ENCODE measurements at regions not wholly inside any gene's neighbourhood (a gene's known extent, or its start where the extent isn't known, plus 50 kb on each side); places are given as distances from the start of the nearest gene placed in this dataset.

GRCh38 chr5:56291661-56292374 is 58.7 kb upstream of the ANKRD55 start:
- H3K9me3 Mint-ChIP-seq = no peaks in the 10 kb centered on the region
- CTCF ChIA-PET = interaction anchor here (0.6 kb wide), 1 partner anchor 20 kb away, joined by 3 read pairs; no protein-coding TSS in a partner anchor
- H3K27me3 Mint-ChIP-seq = no peaks in the 10 kb centered on the region
- no peak overlapping the region for H3K4me3 Mint-ChIP-seq
- no peak for TF ChIP-seq CTCF (IDR thresholded peaks at IDR 0.05)
- POLR2A ChIA-PET = no interaction called here
- DNase-seq (no peak), ATAC-seq (ENCODE audit: low read depth) (no peak)
- peaks cover 7% of the 10 kb centered on the region for H3K4me1 Mint-ChIP-seq
- intact Hi-C loops (cut with micrococcal nuclease) = no loop called here
- H3K27ac Mint-ChIP-seq = no peak overlapping the region
- H3K36me3 Mint-ChIP-seq (ENCODE audit: low read depth) = no peaks in the 10 kb centered on the region

GRCh38 chr5:56291079-56291643 is 58.0 kb upstream of the ANKRD55 start:
- H3K27ac Mint-ChIP-seq = no peak overlapping the region
- POLR2A ChIA-PET = no interaction called here
- ATAC-seq (ENCODE audit: low read depth) (no peak), DNase-seq (no peak)
- CTCF ChIA-PET = interaction anchor here (0.6 kb wide), 1 partner anchor 19 kb away, joined by 3 read pairs; no protein-coding TSS in a partner anchor
- H3K36me3 Mint-ChIP-seq (ENCODE audit: low read depth) = no peaks in the 10 kb centered on the region
- no peak for TF ChIP-seq CTCF (IDR thresholded peaks at IDR 0.05)
- intact Hi-C loops (cut with micrococcal nuclease) = no loop called here
- H3K4me1 Mint-ChIP-seq = peaks cover 7% of the 10 kb centered on the region
- no peak overlapping the region for H3K4me3 Mint-ChIP-seq
- no peaks in the 10 kb centered on the region for H3K27me3 Mint-ChIP-seq
- no peaks in the 10 kb centered on the region for H3K9me3 Mint-ChIP-seq

- DNase-seq (no peak), ATAC-seq (ENCODE audit: low read depth) (no peak)
- H3K4me3 Mint-ChIP-seq = no peak overlapping the region
- POLR2A ChIA-PET = no interaction called here
- H3K27ac Mint-ChIP-seq = no peak overlapping the region
- no peaks in the 10 kb centered on the region for H3K36me3 Mint-ChIP-seq (ENCODE audit: low read depth)
- CTCF ChIA-PET = interaction anchor here (1.0 kb wide), 1 partner anchor 548 kb away, joined by 3 read pairs; no protein-coding TSS in a partner anchor
- no peaks in the 10 kb centered on the region for H3K27me3 Mint-ChIP-seq
- H3K9me3 Mint-ChIP-seq = no peaks in the 10 kb centered on the region
- peaks cover 7% of the 10 kb centered on the region for H3K4me1 Mint-ChIP-seq
- TF ChIP-seq CTCF (IDR thresholded peaks at IDR 0.05) = no peak
- intact Hi-C loops (cut with micrococcal nuclease) = no loop called here
Observed at GRCh38 chr5:56290378-56291078, 57.4 kb upstream of the ANKRD55 start.

- intact Hi-C loops (cut with micrococcal nuclease) = no loop called here
- ChIA-PET CTCF (interaction anchor here (1.0 kb wide), 1 partner anchor 549 kb away, joined by 3 read pairs; no protein-coding TSS in a partner anchor), POLR2A (interaction anchor here (0.5 to 0.6 kb wide), 2 partner anchors 295 to 609 kb away, joined by 3 read pairs; no protein-coding TSS in a partner anchor)
- Mint-ChIP-seq H3K36me3 (ENCODE audit: low read depth) (no peaks in the 10 kb centered on the region), H3K27me3 (no peaks in the 10 kb centered on the region), H3K4me1 (peaks cover 7% of the 10 kb centered on the region), H3K27ac (no peak overlapping the region), H3K9me3 (no peaks in the 10 kb centered on the region), H3K4me3 (no peak overlapping the region)
- ATAC-seq (ENCODE audit: low read depth) (no peak), DNase-seq (no peak)
- TF ChIP-seq CTCF (IDR thresholded peaks at IDR 0.05) = no peak
Observed at GRCh38 chr5:56289602-56289987, 56.5 kb upstream of the ANKRD55 start.

Data from activated B cell treated with CpG ODN at 0.5 μM for 24 hours (primary cell).